ENCODE measurements at regions not wholly inside any gene's neighbourhood (a gene's known extent, or its start where the extent isn't known, plus 50 kb on each side); places are given as distances from the start of the nearest gene placed in this dataset.

DNA sequence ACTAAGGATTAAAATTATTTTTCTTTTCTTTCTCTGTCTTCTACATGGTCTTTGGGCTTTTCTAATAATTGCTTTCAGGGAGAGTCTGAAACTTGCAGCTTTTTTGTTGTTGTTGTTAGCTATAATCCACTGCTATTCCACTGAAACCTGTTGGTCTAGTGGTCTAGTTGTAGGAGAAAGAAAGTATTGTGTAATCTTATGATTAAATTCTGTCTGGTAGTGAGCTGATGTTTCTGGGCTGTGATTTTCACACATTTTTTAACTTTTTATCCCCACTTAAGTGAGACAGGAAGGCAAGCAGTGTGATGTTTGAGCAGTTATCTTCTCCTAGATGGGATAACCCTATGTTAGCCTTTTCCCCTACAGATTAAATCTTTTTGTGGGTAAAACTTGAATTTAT is 825.2 kb downstream of the PCDH7 start:
- no peaks in the 10 kb centered on the region for H3K4me1 ChIP-seq (ENCODE audit: control insufficient read depth, insufficient read depth, low read length)
- no peak overlapping the region for H3K4me3 ChIP-seq (ENCODE audit: low read length)
- H3K9ac ChIP-seq (ENCODE audit: low read length): no peak overlapping the region
- no peaks in the 10 kb centered on the region for H3K9me3 ChIP-seq (ENCODE audit: control insufficient read depth, low read length)
- H3K27me3 ChIP-seq (replicated peaks; ENCODE audit: control insufficient read depth, insufficient read depth, low read length): no peaks in the 10 kb centered on the region
- no peak for DNase-seq (ENCODE audit: low read depth)
- H3K36me3 ChIP-seq (ENCODE audit: control insufficient read depth, insufficient read depth, low read length, severe bottlenecking): no peaks in the 10 kb centered on the region

- H3K4me1 ChIP-seq (ENCODE audit: control insufficient read depth, insufficient read depth, low read length): no peaks in the 10 kb centered on the region
- H3K9ac ChIP-seq (ENCODE audit: low read length): no peak overlapping the region
- no peak for DNase-seq (ENCODE audit: low read depth)
- H3K9me3 ChIP-seq (ENCODE audit: control insufficient read depth, low read length): no peaks in the 10 kb centered on the region
- H3K36me3 ChIP-seq (ENCODE audit: control insufficient read depth, insufficient read depth, low read length, severe bottlenecking): no peaks in the 10 kb centered on the region
- no peak overlapping the region for H3K4me3 ChIP-seq (ENCODE audit: low read length)
- H3K27me3 ChIP-seq (replicated peaks; ENCODE audit: control insufficient read depth, insufficient read depth, low read length): no peaks in the 10 kb centered on the region
Observed at GRCh38 chr4:31545755-31546154, 825.6 kb downstream of the PCDH7 start.

DNA sequence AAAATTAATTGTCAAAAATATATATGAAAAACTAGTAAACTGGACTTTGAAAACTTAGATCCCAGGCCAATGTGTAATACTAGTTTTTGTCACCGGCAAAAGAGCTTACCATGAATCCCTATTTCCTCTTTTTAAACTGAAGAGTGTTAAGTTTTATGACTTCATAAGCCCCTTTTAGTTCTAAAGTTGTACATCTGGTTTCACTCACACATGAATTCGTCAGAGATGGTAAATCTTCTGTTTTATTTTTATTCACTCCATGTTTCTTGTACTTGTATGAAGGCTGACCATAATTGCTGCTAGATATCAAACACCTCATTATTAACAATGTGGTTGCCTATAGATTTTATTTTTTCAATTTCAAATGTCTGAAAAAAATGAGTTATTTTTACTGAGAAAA is 827.9 kb downstream of the PCDH7 start:
- H3K4me1 ChIP-seq (ENCODE audit: control insufficient read depth, insufficient read depth, low read length): no peaks in the 10 kb centered on the region
- DNase-seq (ENCODE audit: low read depth): no peak
- no peak overlapping the region for H3K4me3 ChIP-seq (ENCODE audit: low read length)
- no peaks in the 10 kb centered on the region for H3K36me3 ChIP-seq (ENCODE audit: control insufficient read depth, insufficient read depth, low read length, severe bottlenecking)
- no peaks in the 10 kb centered on the region for H3K27me3 ChIP-seq (replicated peaks; ENCODE audit: control insufficient read depth, insufficient read depth, low read length)
- no peaks in the 10 kb centered on the region for H3K9me3 ChIP-seq (ENCODE audit: control insufficient read depth, low read length)
- no peak overlapping the region for H3K9ac ChIP-seq (ENCODE audit: low read length)

- no peaks in the 10 kb centered on the region for H3K36me3 ChIP-seq (ENCODE audit: control insufficient read depth, insufficient read depth, low read length, severe bottlenecking)
- H3K4me3 ChIP-seq (ENCODE audit: low read length): no peak overlapping the region
- no peak overlapping the region for H3K9ac ChIP-seq (ENCODE audit: low read length)
- H3K9me3 ChIP-seq (ENCODE audit: control insufficient read depth, low read length): no peaks in the 10 kb centered on the region
- no peaks in the 10 kb centered on the region for H3K4me1 ChIP-seq (ENCODE audit: control insufficient read depth, insufficient read depth, low read length)
- DNase-seq (ENCODE audit: low read depth): no peak
- no peaks in the 10 kb centered on the region for H3K27me3 ChIP-seq (replicated peaks; ENCODE audit: control insufficient read depth, insufficient read depth, low read length)
Observed at GRCh38 chr4:31548823-31549222, 828.7 kb downstream of the PCDH7 start.

GRCh38 chr4:31549256-31549655 is 829.1 kb downstream of the PCDH7 start:
- H3K27me3 ChIP-seq (replicated peaks; ENCODE audit: control insufficient read depth, insufficient read depth, low read length): no peaks in the 10 kb centered on the region
- H3K4me1 ChIP-seq (ENCODE audit: control insufficient read depth, insufficient read depth, low read length): no peaks in the 10 kb centered on the region
- H3K36me3 ChIP-seq (ENCODE audit: control insufficient read depth, insufficient read depth, low read length, severe bottlenecking): no peaks in the 10 kb centered on the region
- no peak overlapping the region for H3K9ac ChIP-seq (ENCODE audit: low read length)
- no peak for DNase-seq (ENCODE audit: low read depth)
- H3K9me3 ChIP-seq (ENCODE audit: control insufficient read depth, low read length): no peaks in the 10 kb centered on the region
- no peak overlapping the region for H3K4me3 ChIP-seq (ENCODE audit: low read length)

GRCh38 chr4:31557437-31557836 is 837.3 kb downstream of the PCDH7 start:
- DNase-seq (ENCODE audit: low read depth): no peak
- no peak overlapping the region for H3K4me3 ChIP-seq (ENCODE audit: low read length)
- no peaks in the 10 kb centered on the region for H3K4me1 ChIP-seq (ENCODE audit: control insufficient read depth, insufficient read depth, low read length)
- no peak overlapping the region for H3K9ac ChIP-seq (ENCODE audit: low read length)
- H3K27me3 ChIP-seq (replicated peaks; ENCODE audit: control insufficient read depth, insufficient read depth, low read length): no peaks in the 10 kb centered on the region
- no peaks in the 10 kb centered on the region for H3K36me3 ChIP-seq (ENCODE audit: control insufficient read depth, insufficient read depth, low read length, severe bottlenecking)
- no peaks in the 10 kb centered on the region for H3K9me3 ChIP-seq (ENCODE audit: control insufficient read depth, low read length)

- Histone ChIP-seq H3K4me1 (ENCODE audit: control insufficient read depth, insufficient read depth, low read length) (no peaks in the 10 kb centered on the region), H3K27me3 (replicated peaks; ENCODE audit: control insufficient read depth, insufficient read depth, low read length) (no peaks in the 10 kb centered on the region), H3K4me3 (ENCODE audit: low read length) (no peak overlapping the region), H3K36me3 (ENCODE audit: control insufficient read depth, insufficient read depth, low read length, severe bottlenecking) (no peaks in the 10 kb centered on the region), H3K9me3 (ENCODE audit: control insufficient read depth, low read length) (no peaks in the 10 kb centered on the region), H3K9ac (ENCODE audit: low read length) (no peak overlapping the region)
- DNase-seq (ENCODE audit: low read depth): no peak
Observed at GRCh38 chr4:31573554-31573953, 853.4 kb downstream of the PCDH7 start.

- DNase-seq (ENCODE audit: low read depth): no peak
- no peaks in the 10 kb centered on the region for H3K36me3 ChIP-seq (ENCODE audit: control insufficient read depth, insufficient read depth, low read length, severe bottlenecking)
- no peak overlapping the region for H3K9ac ChIP-seq (ENCODE audit: low read length)
- no peaks in the 10 kb centered on the region for H3K4me1 ChIP-seq (ENCODE audit: control insufficient read depth, insufficient read depth, low read length)
- H3K4me3 ChIP-seq (ENCODE audit: low read length): no peak overlapping the region
- H3K27me3 ChIP-seq (replicated peaks; ENCODE audit: control insufficient read depth, insufficient read depth, low read length): no peaks in the 10 kb centered on the region
- H3K9me3 ChIP-seq (ENCODE audit: control insufficient read depth, low read length): no peaks in the 10 kb centered on the region
Observed at GRCh38 chr4:31575504-31575903, 855.3 kb downstream of the PCDH7 start.

DNA sequence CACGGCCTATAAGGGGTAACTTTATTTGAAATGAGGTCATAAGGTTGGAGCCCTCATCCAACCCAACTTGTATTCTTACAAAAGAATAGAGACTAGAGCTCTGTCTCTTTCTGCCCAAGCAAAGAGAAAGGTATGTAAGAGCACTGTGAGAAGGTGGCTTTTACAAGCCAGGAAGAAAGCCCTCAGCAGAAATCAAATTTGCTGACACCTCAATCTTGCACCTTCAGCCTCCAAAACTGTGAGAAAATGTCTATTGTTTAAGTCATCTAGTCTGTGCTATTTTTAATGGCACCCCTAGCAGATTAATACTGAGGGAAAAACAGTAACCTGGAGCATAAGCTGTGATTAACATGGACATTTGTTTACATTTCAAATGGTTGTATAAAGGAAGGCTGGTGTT is 860.7 kb downstream of the PCDH7 start:
- Histone ChIP-seq H3K4me1 (ENCODE audit: control insufficient read depth, insufficient read depth, low read length) (no peaks in the 10 kb centered on the region), H3K27me3 (replicated peaks; ENCODE audit: control insufficient read depth, insufficient read depth, low read length) (no peaks in the 10 kb centered on the region), H3K36me3 (ENCODE audit: control insufficient read depth, insufficient read depth, low read length, severe bottlenecking) (no peaks in the 10 kb centered on the region)

GRCh38 chr4:31585503-31585902 is 865.3 kb downstream of the PCDH7 start:
- Histone ChIP-seq H3K36me3 (ENCODE audit: control insufficient read depth, insufficient read depth, low read length, severe bottlenecking) (no peaks in the 10 kb centered on the region), H3K27me3 (replicated peaks; ENCODE audit: control insufficient read depth, insufficient read depth, low read length) (no peaks in the 10 kb centered on the region), H3K9ac (ENCODE audit: low read length) (no peak overlapping the region), H3K9me3 (ENCODE audit: control insufficient read depth, low read length) (no peaks in the 10 kb centered on the region), H3K4me1 (ENCODE audit: control insufficient read depth, insufficient read depth, low read length) (no peaks in the 10 kb centered on the region), H3K4me3 (ENCODE audit: low read length) (no peak overlapping the region)
- no peak for DNase-seq (ENCODE audit: low read depth)

More for the DNA sequence above, 860.7 kb downstream of the PCDH7 start:
- H3K9ac ChIP-seq (ENCODE audit: low read length): no peak overlapping the region
- no peaks in the 10 kb centered on the region for H3K9me3 ChIP-seq (ENCODE audit: control insufficient read depth, low read length)
- no peak overlapping the region for H3K4me3 ChIP-seq (ENCODE audit: low read length)
- DNase-seq (ENCODE audit: low read depth): no peak

DNA sequence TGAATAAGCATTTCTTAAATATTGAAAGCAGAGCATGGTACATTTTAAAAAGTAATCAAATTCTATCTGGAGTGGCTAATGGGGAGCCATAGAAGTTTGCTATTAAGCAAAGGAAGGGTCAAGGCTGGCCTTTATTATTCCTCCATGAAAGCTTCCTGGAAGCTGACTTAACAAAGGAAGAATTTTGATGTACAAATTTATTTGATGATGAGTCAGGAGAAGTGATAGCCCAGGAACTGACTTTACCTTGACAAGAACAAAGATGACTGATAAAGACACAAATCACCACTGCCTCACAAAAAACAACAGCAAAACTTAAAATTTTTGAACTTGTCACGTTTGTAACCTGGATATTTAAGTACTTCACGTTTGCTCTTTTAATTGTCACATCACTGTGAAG is 872.1 kb downstream of the PCDH7 start:
- no peak for DNase-seq (ENCODE audit: low read depth)
- Histone ChIP-seq H3K9me3 (ENCODE audit: control insufficient read depth, low read length) (no peaks in the 10 kb centered on the region), H3K36me3 (ENCODE audit: control insufficient read depth, insufficient read depth, low read length, severe bottlenecking) (no peaks in the 10 kb centered on the region), H3K27me3 (replicated peaks; ENCODE audit: control insufficient read depth, insufficient read depth, low read length) (no peaks in the 10 kb centered on the region), H3K9ac (ENCODE audit: low read length) (no peak overlapping the region), H3K4me1 (ENCODE audit: control insufficient read depth, insufficient read depth, low read length) (no peaks in the 10 kb centered on the region), H3K4me3 (ENCODE audit: low read length) (no peak overlapping the region)

GRCh38 chr4:31595496-31595895 is 875.3 kb downstream of the PCDH7 start:
- H3K9me3 ChIP-seq (ENCODE audit: control insufficient read depth, low read length): no peaks in the 10 kb centered on the region
- H3K9ac ChIP-seq (ENCODE audit: low read length): no peak overlapping the region
- no peaks in the 10 kb centered on the region for H3K27me3 ChIP-seq (replicated peaks; ENCODE audit: control insufficient read depth, insufficient read depth, low read length)
- H3K4me1 ChIP-seq (ENCODE audit: control insufficient read depth, insufficient read depth, low read length): no peaks in the 10 kb centered on the region
- no peak overlapping the region for H3K4me3 ChIP-seq (ENCODE audit: low read length)
- DNase-seq (ENCODE audit: low read depth): no peak
- H3K36me3 ChIP-seq (ENCODE audit: control insufficient read depth, insufficient read depth, low read length, severe bottlenecking): no peaks in the 10 kb centered on the region

Data from adipocyte (in vitro differentiated cells).